ENCODE measurements at regions not wholly inside any gene's neighbourhood (a gene's known extent, or its start where the extent isn't known, plus 50 kb on each side); places are given as distances from the start of the nearest gene placed in this dataset.

DNA sequence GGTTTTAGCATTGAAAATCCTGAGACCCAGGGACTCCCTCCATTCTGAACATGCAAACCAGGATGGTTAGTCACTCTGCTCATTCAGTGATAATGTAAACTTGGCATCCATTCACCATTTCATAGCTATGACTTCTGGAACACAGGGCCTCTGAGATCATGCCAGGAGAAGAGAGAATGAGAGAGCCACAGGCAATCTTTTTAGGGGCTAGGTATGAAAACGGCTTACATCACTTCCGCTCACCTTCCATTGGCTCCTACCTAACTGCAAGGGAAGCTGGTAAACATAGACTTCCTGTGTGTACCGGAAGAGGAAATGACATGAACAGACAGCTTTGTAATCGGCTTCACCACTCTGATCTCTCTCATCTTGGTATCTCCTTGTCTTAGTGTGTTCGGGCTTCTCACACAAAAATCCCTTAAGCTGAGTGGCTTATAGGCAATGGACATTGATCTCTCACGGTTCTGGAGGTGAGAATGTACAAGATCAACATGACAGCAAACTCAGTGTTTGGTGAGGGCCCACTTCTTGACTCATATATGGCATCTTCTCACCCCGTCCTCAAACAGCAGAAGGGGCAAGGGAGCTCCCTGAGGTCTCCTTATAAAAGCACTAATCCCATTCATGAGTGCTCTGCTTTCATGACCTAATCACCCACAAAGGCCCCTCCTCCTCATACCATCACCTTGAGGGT, 465.9 kb upstream of the TBX3 start:
- peaks cover 3% of the 10 kb centered on the region for H3K27me3 Mint-ChIP-seq
- DNase-seq (no peak), ATAC-seq (no peak)
- H3K4me1 Mint-ChIP-seq, result no peaks in the 10 kb centered on the region
- peaks cover 10% of the 10 kb centered on the region for H3K9me3 Mint-ChIP-seq
- no peak overlapping the region for H3K4me3 Mint-ChIP-seq
- no peak overlapping the region for H3K27ac Mint-ChIP-seq
- H3K36me3 Mint-ChIP-seq (ENCODE audit: low read depth), result no peaks in the 10 kb centered on the region

GRCh38 chr12:115149279-115149678, 465.3 kb upstream of the TBX3 start:
- H3K36me3 Mint-ChIP-seq (ENCODE audit: low read depth), result no peaks in the 10 kb centered on the region
- DNase-seq (no peak), ATAC-seq (no peak)
- peaks cover 10% of the 10 kb centered on the region for H3K9me3 Mint-ChIP-seq
- H3K4me1 Mint-ChIP-seq, result no peaks in the 10 kb centered on the region
- H3K27me3 Mint-ChIP-seq, result peaks cover 3% of the 10 kb centered on the region
- no peak overlapping the region for H3K4me3 Mint-ChIP-seq
- no peak overlapping the region for H3K27ac Mint-ChIP-seq

GRCh38 chr12:115147916-115148315, 463.9 kb upstream of the TBX3 start:
- Mint-ChIP-seq H3K9me3 (peaks cover 10% of the 10 kb centered on the region), H3K4me1 (no peaks in the 10 kb centered on the region), H3K27ac (no peak overlapping the region), H3K27me3 (peaks cover 3% of the 10 kb centered on the region), H3K36me3 (ENCODE audit: low read depth) (no peaks in the 10 kb centered on the region), H3K4me3 (no peak overlapping the region)
- DNase-seq (no peak), ATAC-seq (no peak)

GRCh38 chr12:115146453-115146852, 462.5 kb upstream of the TBX3 start:
- ATAC-seq, result no peak

GRCh38 chr12:115144425-115144824, 460.4 kb upstream of the TBX3 start:
- Mint-ChIP-seq H3K27me3 (peaks cover 3% of the 10 kb centered on the region), H3K9me3 (peaks cover 10% of the 10 kb centered on the region), H3K4me1 (no peaks in the 10 kb centered on the region), H3K36me3 (ENCODE audit: low read depth) (no peaks in the 10 kb centered on the region), H3K27ac (no peak overlapping the region), H3K4me3 (no peak overlapping the region)
- DNase-seq, result no peak
- no peak for ATAC-seq

More at GRCh38 chr12:115146453-115146852, 462.5 kb upstream of the TBX3 start:
- H3K27me3 Mint-ChIP-seq, result peaks cover 3% of the 10 kb centered on the region
- H3K4me3 Mint-ChIP-seq, result no peak overlapping the region
- no peak overlapping the region for H3K27ac Mint-ChIP-seq
- no peaks in the 10 kb centered on the region for H3K36me3 Mint-ChIP-seq (ENCODE audit: low read depth)
- H3K4me1 Mint-ChIP-seq, result no peaks in the 10 kb centered on the region
- no peak for DNase-seq
- peaks cover 10% of the 10 kb centered on the region for H3K9me3 Mint-ChIP-seq

GRCh38 chr12:115140981-115141655, 457.1 kb upstream of the TBX3 start:
- H3K27ac Mint-ChIP-seq, result no peak overlapping the region
- no peaks in the 10 kb centered on the region for H3K4me1 Mint-ChIP-seq
- no peak overlapping the region for H3K4me3 Mint-ChIP-seq
- no peaks in the 10 kb centered on the region for H3K36me3 Mint-ChIP-seq (ENCODE audit: low read depth)
- no peaks in the 10 kb centered on the region for H3K9me3 Mint-ChIP-seq
- H3K27me3 Mint-ChIP-seq, result peaks cover 3% of the 10 kb centered on the region
- DNase-seq, result no peak
- ATAC-seq, result no peak

- Mint-ChIP-seq H3K36me3 (ENCODE audit: low read depth) (no peaks in the 10 kb centered on the region), H3K27ac (no peak overlapping the region), H3K9me3 (no peaks in the 10 kb centered on the region), H3K4me1 (no peaks in the 10 kb centered on the region), H3K27me3 (no peaks in the 10 kb centered on the region), H3K4me3 (no peak overlapping the region)
- DNase-seq, result no peak
- ATAC-seq, result no peak
These were observed 454.0 kb upstream of the TBX3 start for GRCh38 chr12:115137812-115138521.

GRCh38 chr12:115135800-115136211, 451.8 kb upstream of the TBX3 start:
- Mint-ChIP-seq H3K27ac (no peak overlapping the region), H3K27me3 (no peaks in the 10 kb centered on the region), H3K9me3 (no peaks in the 10 kb centered on the region), H3K4me3 (no peak overlapping the region), H3K4me1 (no peaks in the 10 kb centered on the region), H3K36me3 (ENCODE audit: low read depth) (no peaks in the 10 kb centered on the region)
- no peak for ATAC-seq
- DNase-seq, result no peak

- Mint-ChIP-seq H3K27ac (no peak overlapping the region), H3K27me3 (no peaks in the 10 kb centered on the region), H3K4me3 (no peak overlapping the region), H3K9me3 (no peaks in the 10 kb centered on the region), H3K36me3 (ENCODE audit: low read depth) (no peaks in the 10 kb centered on the region), H3K4me1 (no peaks in the 10 kb centered on the region)
- DNase-seq, result no peak
- ATAC-seq, result no peak
These were observed 450.3 kb upstream of the TBX3 start for GRCh38 chr12:115134298-115134697.

DNA sequence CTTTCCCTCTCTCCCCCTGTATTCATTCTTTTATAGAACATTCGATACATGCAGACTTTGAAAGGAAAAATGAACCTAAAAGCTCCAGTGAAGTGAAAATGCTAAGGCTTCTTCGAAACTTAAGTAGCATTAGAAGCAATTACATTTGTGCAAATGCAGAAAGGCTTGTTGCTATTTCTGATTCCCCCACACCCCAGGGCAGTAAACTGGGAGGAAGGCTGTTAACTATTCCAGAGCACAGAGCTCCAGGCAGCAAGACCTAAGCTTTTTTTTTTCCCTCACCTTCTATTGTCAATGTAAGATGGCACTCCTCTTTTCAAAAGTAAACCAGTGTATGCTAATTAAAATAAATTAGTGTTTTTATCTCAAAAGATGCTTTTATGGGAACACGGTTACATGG, 448.9 kb upstream of the TBX3 start:
- no peaks in the 10 kb centered on the region for H3K4me1 Mint-ChIP-seq
- H3K27ac Mint-ChIP-seq, result no peak overlapping the region
- ATAC-seq, result no peak
- no peaks in the 10 kb centered on the region for H3K36me3 Mint-ChIP-seq (ENCODE audit: low read depth)
- no peaks in the 10 kb centered on the region for H3K27me3 Mint-ChIP-seq
- peaks cover 3% of the 10 kb centered on the region for H3K9me3 Mint-ChIP-seq
- no peak overlapping the region for H3K4me3 Mint-ChIP-seq
- DNase-seq, result no peak

- no peaks in the 10 kb centered on the region for H3K36me3 Mint-ChIP-seq (ENCODE audit: low read depth)
- ATAC-seq (no peak), DNase-seq (no peak)
- no peak overlapping the region for H3K27ac Mint-ChIP-seq
- no peaks in the 10 kb centered on the region for H3K27me3 Mint-ChIP-seq
- no peak overlapping the region for H3K4me3 Mint-ChIP-seq
- H3K9me3 Mint-ChIP-seq, result peaks cover 3% of the 10 kb centered on the region
- H3K4me1 Mint-ChIP-seq, result no peaks in the 10 kb centered on the region
These were observed 448.2 kb upstream of the TBX3 start for GRCh38 chr12:115132145-115132544.

DNA sequence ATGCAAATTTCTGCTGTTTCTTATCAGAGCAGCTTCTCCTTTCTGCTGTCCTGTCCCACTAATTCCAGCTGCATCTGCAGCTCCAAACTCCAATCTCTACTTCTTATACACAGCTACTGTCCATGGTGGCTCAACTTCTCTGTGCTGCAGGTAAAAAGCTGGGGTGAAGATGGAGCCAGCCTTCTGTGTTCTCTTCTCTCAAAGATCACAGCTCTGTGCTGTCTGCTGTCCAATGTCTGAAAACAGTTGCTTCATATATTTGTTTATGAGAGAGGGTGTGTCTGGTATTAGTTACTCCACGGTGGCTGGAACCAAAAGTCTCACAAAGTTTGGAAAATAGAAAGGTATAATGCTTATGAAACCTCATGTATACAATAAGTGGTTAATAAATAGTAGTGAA, 445.8 kb upstream of the TBX3 start:
- Mint-ChIP-seq H3K4me1 (no peaks in the 10 kb centered on the region), H3K27ac (no peak overlapping the region), H3K4me3 (no peak overlapping the region), H3K27me3 (no peaks in the 10 kb centered on the region), H3K9me3 (peaks cover 3% of the 10 kb centered on the region), H3K36me3 (ENCODE audit: low read depth) (no peaks in the 10 kb centered on the region)
- ATAC-seq, result no peak
- DNase-seq, result no peak

DNA sequence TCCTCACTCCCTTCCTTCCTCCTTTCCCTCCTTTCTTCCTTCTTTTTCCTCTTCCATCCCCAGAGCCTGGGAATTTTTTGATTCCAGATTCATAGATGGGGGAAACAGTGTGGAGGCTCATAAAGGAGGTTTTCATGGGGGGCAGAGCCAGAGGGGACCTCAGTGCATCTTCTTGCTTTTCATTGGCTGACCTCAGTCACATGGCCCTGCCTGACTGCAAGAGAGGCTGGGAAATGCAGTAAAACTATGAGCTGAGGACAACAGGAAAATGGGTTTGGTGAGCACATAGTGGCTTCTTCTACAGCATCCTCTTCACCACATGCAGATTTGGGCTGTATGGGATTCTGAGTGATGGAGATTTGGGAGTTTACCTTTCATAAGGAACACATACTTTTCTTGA, 437.1 kb upstream of the TBX3 start:
- Mint-ChIP-seq H3K27ac (no peak overlapping the region), H3K4me3 (no peak overlapping the region), H3K27me3 (no peaks in the 10 kb centered on the region), H3K4me1 (no peaks in the 10 kb centered on the region), H3K9me3 (peaks cover 10% of the 10 kb centered on the region), H3K36me3 (ENCODE audit: low read depth) (no peaks in the 10 kb centered on the region)
- no peak for ATAC-seq
- no peak for DNase-seq

DNA sequence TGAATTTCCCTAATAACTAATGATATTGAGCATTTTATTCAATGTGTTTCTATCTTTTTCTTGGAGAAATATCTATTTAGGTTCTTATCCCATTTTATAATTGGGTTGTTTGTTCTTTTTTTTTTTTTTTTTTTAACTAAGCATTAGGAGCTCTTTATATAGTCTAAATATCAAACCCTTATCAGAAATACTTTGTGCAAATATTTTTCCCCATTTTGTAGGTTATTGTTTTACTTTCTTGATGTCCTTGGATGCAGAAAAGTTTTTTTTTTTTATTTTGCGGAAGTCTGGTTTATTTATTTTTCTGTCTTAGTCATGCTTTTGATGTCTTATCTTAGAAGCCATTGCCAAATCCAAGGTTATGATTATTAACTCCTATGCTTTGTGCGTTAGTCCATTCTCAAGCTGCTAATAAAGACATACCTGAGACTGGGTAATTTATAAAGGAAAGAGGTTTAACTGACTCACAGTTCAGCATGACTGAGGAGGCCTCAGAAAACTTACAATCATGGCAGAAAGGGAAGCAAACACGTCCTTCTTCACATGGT, 434.3 kb upstream of the TBX3 start:
- DNase-seq (no peak), ATAC-seq (no peak)
- Mint-ChIP-seq H3K9me3 (peaks cover 10% of the 10 kb centered on the region), H3K27me3 (no peaks in the 10 kb centered on the region), H3K4me1 (no peaks in the 10 kb centered on the region), H3K4me3 (no peak overlapping the region), H3K27ac (no peak overlapping the region), H3K36me3 (ENCODE audit: low read depth) (no peaks in the 10 kb centered on the region)

DNA sequence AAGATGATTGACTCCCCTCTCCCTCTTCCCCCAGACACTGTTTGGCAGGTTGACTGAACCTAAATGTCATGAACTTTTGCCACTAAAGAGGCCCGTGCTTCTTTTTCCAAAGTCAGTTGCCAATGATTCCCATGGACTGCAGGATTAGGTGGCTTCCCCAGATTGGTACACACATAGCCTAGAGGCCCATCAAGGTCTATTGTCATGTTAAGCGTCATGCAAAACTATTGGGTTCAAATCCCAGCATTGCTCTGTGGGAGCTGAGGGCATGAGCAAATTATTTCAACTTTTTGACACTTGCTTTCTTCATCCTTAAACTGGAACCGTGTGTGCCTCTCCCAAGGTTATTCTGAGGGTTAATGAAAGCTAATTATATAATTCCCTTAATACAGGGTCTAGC, 430.2 kb upstream of the TBX3 start:
- Mint-ChIP-seq H3K4me3 (no peak overlapping the region), H3K9me3 (peaks cover 10% of the 10 kb centered on the region), H3K4me1 (no peaks in the 10 kb centered on the region), H3K36me3 (ENCODE audit: low read depth) (no peaks in the 10 kb centered on the region), H3K27me3 (no peaks in the 10 kb centered on the region), H3K27ac (no peak overlapping the region)
- ATAC-seq (no peak), DNase-seq (no peak)

All from activated naive CD8-positive, alpha-beta T cell treated with anti-CD3 and anti-CD28 coated beads, Interleukin-2, amount 50 U/mL, for 24 hours (primary cell).